COLO668 (cell line): ENCODE measurements at regions not wholly inside any gene's neighbourhood (a gene's known extent, or its start where the extent isn't known, plus 50 kb on each side); places are given as distances from the start of the nearest gene placed in this dataset.

Experiments used
- DNase-seq: peaks from one replicate; lab custom pipeline; 2025; ENCODE audit not compliant: unreplicated experiment; lab: John Stamatoyannopoulos, UW

- DNase-seq = peak; percentile 53
Observed at GRCh38 chr11:116454020-116454645, 318.7 kb downstream of the BUD13 start.

DNA sequence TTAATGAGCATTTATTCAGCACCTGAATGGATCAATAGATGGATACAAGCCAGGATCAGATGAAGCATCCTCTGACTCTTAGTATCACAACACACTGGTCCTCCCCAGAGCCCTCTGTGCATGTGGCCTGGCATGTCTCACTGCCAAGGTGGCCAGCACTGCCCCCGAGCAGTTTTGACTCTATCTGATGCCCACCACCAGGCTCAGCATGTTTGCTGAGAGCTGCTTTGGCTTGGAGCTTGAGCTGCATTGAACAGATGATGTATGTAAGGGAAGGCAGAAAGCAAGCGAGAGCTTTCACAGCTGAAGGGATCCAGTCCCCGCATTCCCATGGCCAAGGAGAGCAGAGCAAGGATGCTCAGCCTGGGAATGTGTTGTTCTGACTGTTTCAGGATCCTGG is 320.3 kb downstream of the BUD13 start:
- no peak for DNase-seq

DNA sequence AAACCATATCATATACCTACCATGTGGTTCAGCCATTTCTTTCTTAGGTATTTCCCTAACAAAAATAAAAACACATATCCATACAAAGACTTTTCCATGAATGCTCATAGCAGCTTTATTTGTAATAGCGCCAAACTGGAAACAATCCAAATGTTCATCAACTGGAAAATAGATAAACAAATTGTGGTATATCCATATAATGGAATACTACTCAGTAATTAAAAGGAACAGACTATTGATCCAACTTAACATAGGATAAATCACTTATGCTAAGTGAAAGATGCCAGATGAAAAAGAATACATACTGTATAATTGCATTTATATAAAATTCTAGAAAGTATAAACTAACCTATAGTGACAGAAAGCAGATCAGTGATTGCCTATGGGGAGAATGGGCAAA is 323.3 kb downstream of the BUD13 start:
- DNase-seq = no peak

- no peak for DNase-seq
Observed at GRCh38 chr11:116446048-116446941, 326.5 kb downstream of the BUD13 start.

DNA sequence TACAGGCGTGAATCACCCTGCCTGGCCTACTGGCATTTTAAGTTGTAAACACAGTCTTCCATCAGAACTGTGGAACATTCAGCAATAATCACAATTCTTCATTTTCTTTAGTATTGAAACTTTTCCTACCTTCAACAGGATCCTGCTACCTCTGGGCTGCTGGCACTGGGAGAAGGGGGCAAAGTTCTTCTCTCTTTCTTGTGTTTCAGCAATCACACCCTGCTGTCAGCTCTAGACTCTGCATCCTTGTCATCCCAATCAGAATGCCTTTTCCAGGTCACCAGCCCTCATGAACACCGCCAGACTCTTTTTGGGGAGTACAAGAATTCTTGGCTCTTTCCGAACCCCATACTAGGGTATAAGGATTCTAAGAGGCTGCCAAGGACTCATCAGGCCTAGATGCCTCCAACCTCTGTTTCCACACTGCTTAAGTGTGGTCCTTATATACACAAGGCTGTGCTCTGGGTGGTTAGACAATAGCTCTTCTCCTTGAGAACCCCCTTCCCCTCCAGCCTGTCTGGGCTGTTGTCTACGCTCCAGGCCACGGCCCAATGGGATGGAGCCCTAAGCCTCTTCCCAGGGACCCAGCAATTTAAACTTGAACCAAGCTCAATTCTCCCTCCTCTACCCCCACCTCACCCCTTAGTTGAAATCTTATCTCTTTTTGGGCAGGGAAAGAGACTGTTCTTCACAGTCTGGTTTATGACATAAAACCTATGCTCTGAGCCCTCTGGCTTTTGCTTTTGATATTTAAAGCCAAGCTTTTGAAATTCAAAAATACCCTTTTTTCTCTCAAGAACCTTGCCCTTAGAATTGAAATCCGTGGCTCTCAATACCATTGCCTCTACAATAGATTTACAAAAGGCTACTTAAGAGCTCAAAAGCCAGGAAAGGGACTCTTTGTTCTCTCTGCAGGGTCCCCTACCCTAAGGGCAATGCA is 327.4 kb downstream of the BUD13 start:
- DNase-seq = no peak

DNA sequence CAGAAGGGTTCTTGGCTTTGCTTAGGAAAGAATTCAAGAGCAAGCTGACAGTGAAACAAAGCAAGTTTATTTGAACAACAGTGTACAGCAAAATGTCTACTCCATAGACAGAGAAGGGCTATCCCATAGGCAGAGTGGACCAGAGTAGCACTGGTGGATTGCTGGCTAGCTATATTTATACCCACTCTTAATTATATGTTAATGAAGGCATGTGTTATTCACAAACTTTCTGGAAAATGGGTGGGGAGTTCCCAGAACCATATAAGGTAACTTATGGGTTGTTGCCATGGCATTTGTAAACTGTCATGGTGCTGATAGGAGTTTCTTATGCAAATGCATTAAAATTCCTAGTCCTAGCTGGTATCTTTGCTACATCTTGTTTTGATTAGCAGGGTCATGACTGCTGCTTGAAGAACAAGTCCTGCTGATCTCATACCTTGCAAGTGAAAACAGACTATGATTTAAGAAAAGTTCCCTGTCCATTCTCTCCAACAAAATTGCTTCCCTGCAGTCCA is 330.5 kb downstream of the BUD13 start:
- DNase-seq = no peak

DNA sequence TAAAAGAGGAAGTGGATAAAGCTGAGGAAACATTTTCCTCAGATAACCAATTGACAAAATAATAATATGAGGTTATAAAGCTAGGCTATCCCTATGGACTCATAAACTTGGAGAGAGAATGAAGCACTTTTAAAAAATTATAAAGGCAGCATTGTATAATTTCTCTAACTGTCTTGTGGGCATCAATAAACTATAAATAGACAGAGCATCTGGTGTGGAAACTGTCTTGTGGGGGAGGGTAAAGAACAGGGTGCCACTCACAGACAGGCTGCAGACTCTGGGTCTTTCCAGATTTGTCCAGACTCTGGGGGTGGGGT is 333.5 kb downstream of the BUD13 start:
- DNase-seq = no peak

DNA sequence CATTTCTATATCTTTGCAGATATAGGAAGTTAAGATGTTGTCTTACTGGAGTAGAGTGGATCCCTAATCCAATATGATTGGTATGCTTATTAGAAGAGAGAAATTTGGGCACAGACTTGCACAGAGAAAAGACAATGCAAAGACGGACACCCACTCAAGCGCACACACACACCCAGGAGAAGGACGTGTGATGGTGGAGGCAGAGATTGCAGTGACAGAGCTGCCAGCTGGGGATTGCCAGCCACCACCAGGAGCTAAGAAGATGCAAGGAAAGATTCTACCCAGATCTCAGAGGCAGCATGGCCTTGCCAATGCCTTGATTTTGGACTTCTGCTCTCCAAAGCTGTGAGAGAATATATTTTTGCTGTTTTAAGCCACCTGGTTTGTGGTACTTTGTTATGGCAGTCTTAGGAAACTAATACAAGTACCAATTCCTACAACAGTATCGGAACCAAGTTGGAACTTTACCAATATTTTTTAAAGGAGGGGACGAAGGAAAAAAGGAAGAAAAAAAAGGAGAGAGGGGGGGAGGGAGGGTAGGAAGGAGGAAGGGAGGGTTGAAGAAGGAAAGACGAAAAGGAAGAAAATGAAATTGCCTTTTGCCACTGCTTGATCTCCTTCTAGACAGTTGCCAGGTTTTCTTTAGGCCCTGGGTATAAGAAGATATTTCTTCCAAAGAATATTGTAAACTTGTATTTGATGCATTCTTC is 334.0 kb downstream of the BUD13 start:
- DNase-seq = no peak

DNA sequence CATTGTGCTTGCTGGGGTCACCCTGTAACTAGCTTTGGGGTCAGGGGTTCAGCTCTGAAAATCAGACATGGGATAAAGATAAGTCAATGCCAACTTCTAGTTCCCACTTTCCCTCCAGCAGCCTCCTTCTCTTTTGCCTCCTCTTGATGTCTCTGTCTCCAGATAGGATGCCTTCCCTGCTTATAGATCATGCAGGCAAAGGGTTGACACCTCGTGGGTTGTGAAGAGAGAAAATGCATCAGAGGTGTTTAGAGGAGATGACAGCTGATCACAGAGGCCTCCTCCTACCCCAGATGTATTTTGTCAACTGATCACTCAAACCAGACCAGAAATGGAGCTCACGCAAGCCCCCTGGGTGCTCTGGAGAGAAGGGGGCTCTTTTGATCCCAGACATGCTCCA is 337.8 kb downstream of the BUD13 start:
- no peak for DNase-seq

GRCh38 chr11:116432301-116432700 is 340.5 kb downstream of the BUD13 start:
- DNase-seq = no peak

DNA sequence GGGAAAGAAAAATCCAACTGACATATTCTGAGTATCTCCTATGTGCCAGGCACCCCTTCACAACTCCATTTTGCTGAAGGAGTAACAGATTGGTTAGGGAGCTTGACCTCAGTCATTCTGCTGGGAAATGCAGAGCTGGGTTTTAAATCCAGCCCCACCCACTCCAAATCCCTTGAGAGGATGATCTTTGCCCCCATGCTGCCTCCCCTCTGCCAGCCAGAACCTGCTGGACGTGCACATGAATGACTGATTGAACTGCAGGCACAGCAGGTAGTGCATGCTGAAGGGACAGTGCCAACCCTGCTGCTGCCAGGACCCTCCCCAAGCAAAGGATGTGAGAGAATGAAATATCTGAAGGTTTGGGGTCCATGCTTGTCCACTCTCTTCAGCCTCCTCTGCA is 340.9 kb downstream of the BUD13 start:
- no peak for DNase-seq

GRCh38 chr11:116428638-116428975 is 344.2 kb downstream of the BUD13 start:
- no peak for DNase-seq

DNA sequence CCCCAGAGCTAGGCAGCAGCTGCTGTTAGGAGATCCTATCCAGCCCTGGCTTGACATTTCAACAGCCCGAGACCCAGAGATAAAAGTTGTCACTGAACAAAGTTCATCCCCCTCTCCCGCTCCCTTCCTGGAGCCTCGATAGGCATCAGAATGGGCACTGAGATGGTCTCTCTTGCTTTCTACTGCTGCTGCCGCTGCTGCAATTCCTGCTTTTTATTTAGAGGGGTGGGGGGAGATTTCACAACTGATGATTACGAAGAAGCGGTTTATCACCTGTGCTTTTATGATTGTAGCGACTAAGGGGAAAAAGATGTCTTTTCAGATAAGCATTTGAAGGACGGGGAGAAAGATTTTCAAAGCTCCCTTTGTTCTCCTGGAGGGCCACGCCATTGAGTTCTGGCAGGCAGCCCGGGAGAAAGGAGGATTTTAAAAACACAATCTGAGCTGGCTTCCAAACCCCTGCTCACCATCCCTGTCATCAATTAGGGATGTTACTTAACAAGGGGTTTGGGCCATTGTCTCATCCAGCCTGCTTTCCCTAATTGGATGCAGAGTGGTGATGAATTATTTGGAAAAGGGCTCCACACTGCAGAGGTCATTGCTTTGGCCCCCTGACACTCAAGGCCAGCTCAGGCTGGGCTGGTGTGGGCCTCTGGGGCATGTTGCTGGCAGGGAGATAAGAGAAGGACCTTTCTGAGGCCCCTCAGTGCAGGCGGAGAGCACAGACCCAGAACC is 344.7 kb downstream of the BUD13 start:
- no peak for DNase-seq

DNA sequence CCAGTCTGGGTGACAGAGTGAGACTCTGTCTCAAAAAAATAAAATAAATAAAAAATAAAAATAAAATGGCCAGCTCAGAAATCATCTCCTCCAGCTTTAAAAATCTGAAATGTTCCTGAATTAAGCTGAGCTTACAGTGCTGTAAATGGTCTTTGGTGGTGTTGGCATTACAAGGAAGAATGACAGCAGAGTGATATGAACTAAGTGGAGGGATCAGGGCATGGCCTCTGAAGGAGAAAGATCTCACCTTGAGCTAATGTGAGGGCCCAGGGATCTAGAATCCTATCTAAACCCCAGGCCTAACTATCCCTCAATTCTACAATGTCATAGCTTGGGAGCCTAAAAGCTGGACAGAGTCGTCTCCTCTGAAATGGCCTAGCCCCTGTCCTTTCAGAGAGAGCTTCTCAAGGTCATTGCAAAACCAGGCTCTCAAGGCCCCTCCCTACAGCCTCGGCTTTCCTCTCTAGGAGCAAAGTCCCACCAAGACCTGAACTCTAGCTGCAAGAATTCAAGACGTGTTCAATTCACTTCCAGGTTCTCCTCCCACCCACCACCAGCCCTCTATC is 345.4 kb downstream of the BUD13 start:
- no peak for DNase-seq

DNA sequence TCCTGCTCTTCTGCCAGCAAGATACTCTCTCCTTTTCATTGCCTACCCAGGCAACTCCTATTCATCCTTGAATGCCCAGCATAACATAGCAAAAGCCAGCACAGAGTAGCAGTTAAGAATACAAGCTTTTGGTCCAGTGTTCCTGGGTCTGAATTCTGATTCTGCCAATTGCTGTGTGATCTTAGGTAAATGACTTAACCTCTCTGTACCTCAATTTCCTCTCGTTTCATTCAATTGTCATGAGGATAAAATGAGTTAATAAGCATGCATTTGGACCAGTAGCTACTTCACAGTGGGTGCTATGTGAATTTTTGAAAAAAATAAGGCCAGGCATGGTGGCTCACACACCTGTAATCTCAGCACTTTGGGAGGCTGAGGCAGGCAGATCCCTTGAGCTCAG is 346.0 kb downstream of the BUD13 start:
- DNase-seq = no peak

DNA sequence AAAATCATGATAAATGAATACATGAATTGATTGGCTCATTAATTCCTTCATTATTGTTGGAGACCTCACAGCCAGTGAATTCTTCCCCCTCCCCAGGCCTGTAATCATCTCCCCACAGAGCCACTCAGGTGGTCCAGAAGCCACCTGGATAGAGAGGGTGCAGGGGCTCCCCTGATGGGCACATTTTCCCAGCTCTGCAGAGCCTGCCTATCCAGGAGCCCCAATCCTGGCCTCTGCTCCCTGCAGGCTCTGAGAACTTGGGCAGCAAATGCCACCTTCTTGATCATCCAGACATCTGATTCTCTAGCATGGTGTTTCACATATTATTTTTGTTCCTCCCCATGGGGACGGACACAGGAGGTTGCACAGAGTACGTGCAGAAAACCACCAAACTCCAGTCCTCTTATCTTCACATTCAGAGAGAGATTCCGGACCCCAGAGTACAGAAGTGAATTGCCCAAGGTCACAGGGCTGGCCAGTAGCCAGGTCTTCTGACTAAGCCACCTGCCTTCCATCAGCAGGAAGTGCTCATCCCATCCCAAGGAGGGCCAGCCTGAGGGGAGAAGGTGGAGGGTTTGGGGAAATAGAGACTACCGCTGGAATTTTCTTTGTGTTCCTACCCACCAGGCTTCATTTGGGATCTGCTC is 348.0 kb downstream of the BUD13 start:
- DNase-seq = peak; percentile 14

- DNase-seq = peak; percentile 11
Observed at GRCh38 chr11:116422956-116423600, 349.7 kb downstream of the BUD13 start.

DNA sequence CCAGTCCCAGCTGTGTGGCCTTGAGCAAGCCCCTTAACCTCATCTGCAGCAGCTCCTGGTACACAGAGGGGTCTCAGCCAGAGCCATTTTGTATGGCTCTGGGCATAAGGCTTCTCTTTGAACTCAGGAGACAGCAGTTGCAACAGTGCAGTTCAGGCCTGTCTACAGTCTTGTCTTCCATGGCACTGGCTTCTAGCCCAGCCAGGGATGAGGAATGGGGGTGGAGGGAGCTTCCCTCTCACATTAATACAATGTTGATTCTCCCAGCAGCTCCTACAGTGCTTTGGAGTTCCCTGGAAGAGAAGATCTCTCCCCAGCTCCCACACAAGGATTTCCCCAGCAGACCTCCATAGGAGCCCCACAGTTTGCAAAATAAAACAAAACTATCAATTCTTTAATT is 350.2 kb downstream of the BUD13 start:
- DNase-seq = no peak
